ENCODE measurements at regions not wholly inside any gene's neighbourhood (a gene's known extent, or its start where the extent isn't known, plus 50 kb on each side); places are given as distances from the start of the nearest gene placed in this dataset.

GRCh38 chr10:28354511-28354910 is 51.6 kb upstream of the MPP7 start:
- no peak overlapping the region for H3K4me3 ChIP-seq (ENCODE audit: control insufficient read depth, low read depth, low read length)
- TF ChIP-seq CTCF (conservative IDR thresholded peaks at IDR 0.05; ENCODE audit: control insufficient read depth, insufficient read depth, low read depth, low read length): no peak
- no peak for DNase-seq (ENCODE audit: low read depth)

DNA sequence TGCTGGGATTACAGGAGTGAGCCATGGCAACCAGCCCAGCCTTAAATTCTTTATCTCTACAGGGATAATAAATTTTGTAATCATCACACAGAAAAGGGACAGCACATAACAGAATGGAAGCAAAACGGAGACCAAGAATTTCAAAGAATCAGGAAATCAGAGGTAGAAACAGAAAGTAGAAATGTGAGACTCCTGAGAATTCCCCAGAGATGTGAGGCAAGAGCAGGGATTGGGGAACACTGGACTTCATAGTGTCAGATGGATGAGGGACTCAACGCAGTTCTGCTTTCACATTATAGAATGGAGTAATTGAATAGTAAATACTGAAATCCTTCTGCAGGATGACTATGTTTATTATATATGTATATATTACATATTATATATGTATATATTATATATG is 52.5 kb upstream of the MPP7 start:
- no peak for TF ChIP-seq CTCF (conservative IDR thresholded peaks at IDR 0.05; ENCODE audit: control insufficient read depth, insufficient read depth, low read depth, low read length)
- DNase-seq (ENCODE audit: low read depth): no peak
- no peak overlapping the region for H3K4me3 ChIP-seq (ENCODE audit: control insufficient read depth, low read depth, low read length)

GRCh38 chr10:28359334-28359733 is 56.5 kb upstream of the MPP7 start:
- H3K4me3 ChIP-seq (ENCODE audit: control insufficient read depth, low read depth, low read length): no peak overlapping the region
- no peak for DNase-seq (ENCODE audit: low read depth)
- TF ChIP-seq CTCF (conservative IDR thresholded peaks at IDR 0.05; ENCODE audit: control insufficient read depth, insufficient read depth, low read depth, low read length): no peak

DNA sequence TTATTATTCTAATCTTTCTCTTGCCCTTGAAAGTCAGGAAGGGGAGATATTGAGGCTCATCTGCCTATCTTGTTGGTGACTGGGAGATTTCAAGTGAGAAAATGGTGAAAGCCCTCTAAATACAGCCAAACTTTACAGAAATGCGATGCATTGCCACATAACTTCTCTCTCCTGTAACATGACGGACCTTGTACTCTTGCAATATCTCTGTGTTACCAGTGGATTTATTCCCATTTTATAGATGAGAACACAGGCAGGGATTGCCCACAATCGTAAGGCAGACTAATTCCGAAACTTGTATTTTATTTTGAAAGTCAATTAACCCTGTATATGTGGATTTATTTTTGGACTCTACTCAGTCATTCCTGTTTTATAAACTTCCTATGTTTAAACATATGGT is 57.3 kb upstream of the MPP7 start:
- no peak overlapping the region for H3K4me3 ChIP-seq (ENCODE audit: control insufficient read depth, low read depth, low read length)
- DNase-seq (ENCODE audit: low read depth): no peak
- TF ChIP-seq CTCF (conservative IDR thresholded peaks at IDR 0.05; ENCODE audit: control insufficient read depth, insufficient read depth, low read depth, low read length): no peak

DNA sequence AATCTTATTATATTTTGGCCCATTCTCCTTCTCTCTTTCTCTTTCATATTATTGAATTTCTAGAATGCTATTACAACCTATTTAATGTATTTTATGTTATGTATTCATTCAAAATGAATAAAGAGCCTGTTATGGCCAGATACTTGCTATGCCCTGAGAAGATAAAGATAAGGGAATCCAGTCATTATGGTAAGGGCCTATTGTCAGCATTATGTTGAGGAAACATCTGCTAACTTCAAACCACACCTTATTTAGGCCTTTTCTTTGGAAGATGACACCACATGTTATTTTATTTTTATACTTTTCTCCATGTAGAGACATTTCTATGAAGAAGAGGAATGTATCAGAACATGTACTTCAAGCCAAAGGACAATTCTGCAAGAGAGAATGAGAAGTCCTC is 60.5 kb upstream of the MPP7 start:
- TF ChIP-seq CTCF (conservative IDR thresholded peaks at IDR 0.05; ENCODE audit: control insufficient read depth, insufficient read depth, low read depth, low read length): no peak
- H3K4me3 ChIP-seq (ENCODE audit: control insufficient read depth, low read depth, low read length): no peak overlapping the region
- DNase-seq (ENCODE audit: low read depth): no peak

GRCh38 chr10:28365840-28366239 is 63.0 kb upstream of the MPP7 start:
- no peak overlapping the region for H3K4me3 ChIP-seq (ENCODE audit: control insufficient read depth, low read depth, low read length)
- TF ChIP-seq CTCF (conservative IDR thresholded peaks at IDR 0.05; ENCODE audit: control insufficient read depth, insufficient read depth, low read depth, low read length): no peak
- DNase-seq (ENCODE audit: low read depth): no peak

- H3K4me3 ChIP-seq (ENCODE audit: control insufficient read depth, low read depth, low read length): no peak overlapping the region
- no peak for TF ChIP-seq CTCF (conservative IDR thresholded peaks at IDR 0.05; ENCODE audit: control insufficient read depth, insufficient read depth, low read depth, low read length)
- no peak for DNase-seq (ENCODE audit: low read depth)
Measured at GRCh38 chr10:28366994-28367393, 64.1 kb upstream of the MPP7 start.

Measured in fibroblast of mammary gland (primary cell).